Subcutaneous abdominal adipose tissue (tissue), 5 donors: ENCODE measurements at regions not wholly inside any gene's neighbourhood (a gene's known extent, or its start where the extent isn't known, plus 50 kb on each side); places are given as distances from the start of the nearest gene placed in this dataset.
"Not testable (repeated sequence)": the region's sequence is repeated elsewhere in the genome, so short reads cannot be mapped to it uniquely, and the experiment has no call there.

Experiments
- H3K27ac ChIP-seq: one replicate; pipeline ENCODE4 v1.7.0; 2013; ENCODE audit warnings: low read depth, mild to moderate bottlenecking, inconsistent platforms, low read length, moderate library complexity
- H3K27me3 ChIP-seq, 5 donors: one replicate each; pipeline ENCODE4 v1.7.0; 2013; ENCODE audit warnings: low read length in 5 of 5, inconsistent platforms in 1 of 5; ENCODE audit not compliant: control insufficient read depth in 5 of 5, insufficient read depth in 4 of 5
- H3K36me3 ChIP-seq, 5 donors: one replicate each; pipeline ENCODE4 v1.7.0; 2013; ENCODE audit warnings: low read length in 5 of 5; ENCODE audit not compliant: control insufficient read depth in 5 of 5, insufficient read depth in 5 of 5
- H3K4me1 ChIP-seq, 5 donors: one replicate each; pipeline ENCODE4 v1.7.0; 2013; ENCODE audit warnings: low read length in 5 of 5, mild to moderate bottlenecking in 3 of 5, moderate library complexity in 1 of 5; ENCODE audit not compliant: control insufficient read depth in 5 of 5, insufficient read depth in 5 of 5
- H3K4me3 ChIP-seq, 5 donors: one replicate each; pipeline ENCODE4 v1.7.0; 2013; ENCODE audit warnings: low read length in 5 of 5, low read depth in 1 of 5
- H3K9ac ChIP-seq, 5 donors: one replicate each; pipeline ENCODE4 v1.7.0; 2013; ENCODE audit warnings: low read length in 5 of 5, mild to moderate bottlenecking in 4 of 5, moderate library complexity in 3 of 5
- H3K9me3 ChIP-seq, 5 donors: one replicate each; pipeline ENCODE4 v1.7.0; 2013; ENCODE audit warnings: low read length in 5 of 5; ENCODE audit not compliant: control insufficient read depth in 5 of 5
- donor health status: healthy.
- donor health status: healthy.
- donor health status: healthy.
- donor health status: healthy.
- donor health status: healthy.

GRCh38 chr1:114259511-114260160 is 106.0 kb upstream of the SYT6 start:
- Histone ChIP-seq H3K9ac (no peak overlapping the region), H3K27ac (no peak overlapping the region), H3K27me3 (peaks cover 0 to 16% (median 7%) of the 10 kb centered on the region in 5 donors)

GRCh38 chr1:114258633-114259032 is 105.0 kb upstream of the SYT6 start:
- Histone ChIP-seq H3K27ac (no peak overlapping the region), H3K4me1 (no peaks in the 10 kb centered on the region), H3K36me3 (no peaks in the 10 kb centered on the region), H3K9me3 (peaks cover 3 to 20% (median 14%) of the 10 kb centered on the region in 5 donors), H3K27me3 (peaks cover 0 to 16% (median 6%) of the 10 kb centered on the region in 5 donors), H3K4me3 (no peak overlapping the region), H3K9ac (no peak overlapping the region)

More at GRCh38 chr1:114259511-114260160, 106.0 kb upstream of the SYT6 start:
- H3K9me3 ChIP-seq = peaks cover 0 to 13% (median 9%) of the 10 kb centered on the region in 5 donors
- H3K4me1 ChIP-seq = no peaks in the 10 kb centered on the region
- no peak overlapping the region for H3K4me3 ChIP-seq
- H3K36me3 ChIP-seq = no peaks in the 10 kb centered on the region

GRCh38 chr1:114258074-114258473 is 104.4 kb upstream of the SYT6 start:
- H3K4me1 ChIP-seq = no peaks in the 10 kb centered on the region
- H3K27ac ChIP-seq = no peak overlapping the region
- no peak overlapping the region for H3K9ac ChIP-seq
- peaks cover 0 to 16% (median 6%) of the 10 kb centered on the region in 5 donors for H3K27me3 ChIP-seq
- no peak overlapping the region for H3K4me3 ChIP-seq
- no peaks in the 10 kb centered on the region for H3K36me3 ChIP-seq
- H3K9me3 ChIP-seq = peaks cover 3 to 20% (median 14%) of the 10 kb centered on the region in 5 donors

- H3K4me1 ChIP-seq = no peaks in the 10 kb centered on the region
- no peaks in the 10 kb centered on the region for H3K36me3 ChIP-seq
- H3K9me3 ChIP-seq = peaks cover 3 to 20% (median 14%) of the 10 kb centered on the region in 5 donors
- H3K27me3 ChIP-seq = peaks cover 0 to 12% (median 6%) of the 10 kb centered on the region in 5 donors
- H3K9ac ChIP-seq = no peak overlapping the region
- no peak overlapping the region for H3K27ac ChIP-seq
- H3K4me3 ChIP-seq = no peak overlapping the region
These were observed 103.9 kb upstream of the SYT6 start for GRCh38 chr1:114257554-114257953.

- H3K36me3 ChIP-seq = no peaks in the 10 kb centered on the region
- H3K27me3 ChIP-seq = no peaks in the 10 kb centered on the region
- no peak overlapping the region for H3K9ac ChIP-seq
- no peaks in the 10 kb centered on the region for H3K4me1 ChIP-seq
- peaks cover 3 to 20% (median 14%) of the 10 kb centered on the region in 5 donors for H3K9me3 ChIP-seq
- H3K27ac ChIP-seq = no peak overlapping the region
- H3K4me3 ChIP-seq = no peak overlapping the region
These were observed 100.2 kb upstream of the SYT6 start for GRCh38 chr1:114253900-114254299.

GRCh38 chr1:114251573-114251939 is 97.9 kb upstream of the SYT6 start:
- no peak overlapping the region for H3K9ac ChIP-seq
- no peaks in the 10 kb centered on the region for H3K4me1 ChIP-seq
- no peaks in the 10 kb centered on the region for H3K36me3 ChIP-seq
- no peak overlapping the region for H3K4me3 ChIP-seq
- no peaks in the 10 kb centered on the region for H3K27me3 ChIP-seq
- H3K9me3 ChIP-seq = peaks cover 3 to 20% (median 14%) of the 10 kb centered on the region in 5 donors
- H3K27ac ChIP-seq = no peak overlapping the region

GRCh38 chr1:114250683-114251572 is 97.3 kb upstream of the SYT6 start:
- H3K4me1 ChIP-seq = no peaks in the 10 kb centered on the region
- H3K9me3 ChIP-seq = peaks cover 3 to 20% (median 14%) of the 10 kb centered on the region in 5 donors
- no peak overlapping the region for H3K9ac ChIP-seq
- H3K27ac ChIP-seq = no peak overlapping the region
- H3K4me3 ChIP-seq = no peak overlapping the region
- no peaks in the 10 kb centered on the region for H3K36me3 ChIP-seq
- no peaks in the 10 kb centered on the region for H3K27me3 ChIP-seq

- Histone ChIP-seq H3K9ac (no peak overlapping the region), H3K36me3 (no peaks in the 10 kb centered on the region), H3K27me3 (no peaks in the 10 kb centered on the region), H3K4me3 (no peak overlapping the region), H3K9me3 (peaks cover 3 to 8% (median 7%) of the 10 kb centered on the region in 5 donors), H3K27ac (no peak overlapping the region), H3K4me1 (no peaks in the 10 kb centered on the region)
These were observed 96.0 kb upstream of the SYT6 start for GRCh38 chr1:114249691-114250090.

GRCh38 chr1:114248162-114248561 is 94.5 kb upstream of the SYT6 start:
- no peak overlapping the region for H3K27ac ChIP-seq
- H3K36me3 ChIP-seq = no peaks in the 10 kb centered on the region
- no peaks in the 10 kb centered on the region for H3K4me1 ChIP-seq
- H3K4me3 ChIP-seq = no peak overlapping the region
- no peaks in the 10 kb centered on the region for H3K27me3 ChIP-seq
- no peaks in the 10 kb centered on the region for H3K9me3 ChIP-seq
- H3K9ac ChIP-seq = no peak overlapping the region

- H3K4me3 ChIP-seq, H3K27me3 ChIP-seq, H3K36me3 ChIP-seq, H3K4me1 ChIP-seq, H3K9ac ChIP-seq, H3K27ac ChIP-seq, H3K9me3 ChIP-seq: not testable (repeated sequence)
These were observed 89.0 kb upstream of the SYT6 start for GRCh38 chr1:114242531-114243210.
